Inflammatory macrophage (primary cell): ENCODE measurements at regions not wholly inside any gene's neighbourhood (a gene's known extent, or its start where the extent isn't known, plus 50 kb on each side); places are given as distances from the start of the nearest gene placed in this dataset.

Experiments used
- DNase-seq, 2 donors: peaks; one replicate each; pipeline ENCODE4 v3.0.0-alpha.2; 2020 to 2022

GRCh38 chr2:208545403-208546042 lies 138.9 kb downstream of the PTH2R start:
- DNase-seq, result no peak

- DNase-seq, result no peak
Observed at GRCh38 chr2:208546107-208546506, 139.5 kb downstream of the PTH2R start.

GRCh38 chr2:208546860-208547650 lies 140.5 kb downstream of the PTH2R start:
- DNase-seq, result no peak

GRCh38 chr2:208548700-208549099 lies 142.1 kb downstream of the PTH2R start:
- DNase-seq, result no peak

- DNase-seq, result no peak
Observed at GRCh38 chr2:208549546-208550158, 143.1 kb downstream of the PTH2R start.

- no peak for DNase-seq
Observed at GRCh38 chr2:208552943-208553342, 146.4 kb downstream of the PTH2R start.

- DNase-seq, result no peak
Observed at GRCh38 chr2:208556983-208557484, 150.4 kb downstream of the PTH2R start.

- no peak for DNase-seq
Observed at GRCh38 chr2:208565690-208566416, 159.3 kb downstream of the PTH2R start.

GRCh38 chr2:208568203-208568602 lies 161.6 kb downstream of the PTH2R start:
- no peak for DNase-seq

- no peak for DNase-seq
Observed at GRCh38 chr2:208570066-208570465, 163.5 kb downstream of the PTH2R start.

GRCh38 chr2:208570851-208571763 lies 164.5 kb downstream of the PTH2R start:
- no peak for DNase-seq

GRCh38 chr2:208571764-208572131 lies 165.2 kb downstream of the PTH2R start:
- no peak for DNase-seq

GRCh38 chr2:208573569-208573968 lies 167.0 kb downstream of the PTH2R start:
- DNase-seq, result no peak

- no peak for DNase-seq
Observed at GRCh38 chr2:208579678-208580077, 173.1 kb downstream of the PTH2R start.

- DNase-seq, result no peak
Observed at GRCh38 chr2:208584378-208584985, 177.9 kb downstream of the PTH2R start.

GRCh38 chr2:208586516-208586915 lies 179.9 kb downstream of the PTH2R start:
- no peak for DNase-seq

- DNase-seq, result no peak
Observed at GRCh38 chr2:208594642-208595385, 188.2 kb downstream of the PTH2R start.

- no peak for DNase-seq
Observed at GRCh38 chr2:208595386-208596275, 189.0 kb downstream of the PTH2R start.

- no peak for DNase-seq
Observed at GRCh38 chr2:208607694-208608093, 201.1 kb downstream of the PTH2R start.
